Left ventricle myocardium inferior (tissue), 1 donor: ENCODE measurements at regions not wholly inside any gene's neighbourhood (a gene's known extent, or its start where the extent isn't known, plus 50 kb on each side); places are given as distances from the start of the nearest gene placed in this dataset.

Experiments
- DNase-seq: peaks from one replicate; pipeline ENCODE4 v3.0.0-alpha.2; 2020
- H3K27ac ChIP-seq: fragments of 200-600 bp; replicated peaks from 2 replicates; pipeline ENCODE4 v1.8.0; 2021
- H3K27me3 ChIP-seq: fragments of 200-600 bp; 2 replicates; pipeline ENCODE4 v1.8.0; 2021; ENCODE audit warnings: low read depth
- H3K36me3 ChIP-seq: fragments of 200-600 bp; 2 replicates; pipeline ENCODE4 v1.8.0; 2021
- H3K4me1 ChIP-seq: fragments of 200-600 bp; 2 replicates; pipeline ENCODE4 v1.8.0; 2021
- H3K4me3 ChIP-seq: fragments of 200-600 bp; 2 replicates; pipeline ENCODE4 v1.8.0; 2021; ENCODE audit warnings: mild to moderate bottlenecking, moderate library complexity
- H3K9me3 ChIP-seq: fragments of 200-600 bp; replicated peaks from 2 replicates; pipeline ENCODE4 v1.8.0; 2021
- intact Hi-C: fragments of 100-400 bp; cut with micrococcal nuclease; formaldehyde crosslinking; loops from one replicate; pipeline ENCODE4 v1.11.0; 2022
- TF ChIP-seq, protein P1 (sequence below): fragments of 200-600 bp; IDR thresholded peaks from 2 replicates; pipeline ENCODE4 v1.8.0; 2021; ENCODE audit warnings: antibody characterized with exemption, mild to moderate bottlenecking, borderline replicate concordance
- donor health status: DM: no; HTN: yes; CAD: no; lungs with severe emphysema.

DNA sequence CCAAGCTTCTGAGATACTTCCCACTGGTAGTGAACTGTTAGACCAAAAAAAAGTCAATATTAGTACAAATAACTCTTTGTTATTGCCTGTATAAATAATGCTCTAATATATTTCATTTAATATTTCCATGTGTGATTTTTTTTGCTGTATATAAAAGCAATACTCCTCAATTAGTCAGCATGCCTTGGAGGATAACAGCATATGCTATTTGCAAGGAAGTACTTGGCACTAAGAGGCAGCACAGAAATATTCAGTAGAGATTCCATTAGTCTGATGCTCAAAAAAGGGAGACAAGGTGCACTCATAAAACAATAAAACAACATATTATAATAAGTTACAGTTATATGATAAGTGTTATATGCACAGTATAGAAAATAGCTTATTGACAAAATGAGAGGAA is 296.6 kb upstream of the MPDZ start:
- Histone ChIP-seq H3K9me3 (no peaks in the 10 kb centered on the region), H3K27ac (peak overlapping the region; percentile 78), H3K4me1 (peaks cover 14% of the 10 kb centered on the region), H3K36me3 (no peaks in the 10 kb centered on the region), H3K27me3 (no peaks in the 10 kb centered on the region), H3K4me3 (no peak overlapping the region)
- DNase-seq = no peak
- TF ChIP-seq, protein P1, sequence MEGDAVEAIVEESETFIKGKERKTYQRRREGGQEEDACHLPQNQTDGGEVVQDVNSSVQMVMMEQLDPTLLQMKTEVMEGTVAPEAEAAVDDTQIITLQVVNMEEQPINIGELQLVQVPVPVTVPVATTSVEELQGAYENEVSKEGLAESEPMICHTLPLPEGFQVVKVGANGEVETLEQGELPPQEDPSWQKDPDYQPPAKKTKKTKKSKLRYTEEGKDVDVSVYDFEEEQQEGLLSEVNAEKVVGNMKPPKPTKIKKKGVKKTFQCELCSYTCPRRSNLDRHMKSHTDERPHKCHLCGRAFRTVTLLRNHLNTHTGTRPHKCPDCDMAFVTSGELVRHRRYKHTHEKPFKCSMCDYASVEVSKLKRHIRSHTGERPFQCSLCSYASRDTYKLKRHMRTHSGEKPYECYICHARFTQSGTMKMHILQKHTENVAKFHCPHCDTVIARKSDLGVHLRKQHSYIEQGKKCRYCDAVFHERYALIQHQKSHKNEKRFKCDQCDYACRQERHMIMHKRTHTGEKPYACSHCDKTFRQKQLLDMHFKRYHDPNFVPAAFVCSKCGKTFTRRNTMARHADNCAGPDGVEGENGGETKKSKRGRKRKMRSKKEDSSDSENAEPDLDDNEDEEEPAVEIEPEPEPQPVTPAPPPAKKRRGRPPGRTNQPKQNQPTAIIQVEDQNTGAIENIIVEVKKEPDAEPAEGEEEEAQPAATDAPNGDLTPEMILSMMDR = no peak
- intact Hi-C loops = no loop called here

DNA sequence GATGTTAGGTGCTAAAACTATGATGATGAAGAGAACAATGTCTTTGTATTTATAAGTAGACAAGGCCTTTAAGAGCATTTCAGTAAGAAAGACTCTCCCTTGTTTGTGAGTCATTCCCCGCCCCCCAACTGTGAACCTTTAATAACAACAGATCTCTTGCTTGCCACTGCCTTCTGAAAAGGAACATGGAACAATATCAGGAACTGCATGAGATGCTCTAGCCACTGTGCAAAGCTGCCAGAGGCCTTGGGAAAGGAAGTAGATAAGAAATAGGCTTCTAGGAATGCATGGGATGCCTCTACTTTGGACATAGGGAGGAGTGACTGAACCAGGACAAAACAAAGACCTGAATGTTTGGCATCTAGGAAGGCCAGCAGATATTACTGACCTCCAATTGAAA is 296.1 kb upstream of the MPDZ start:
- H3K27ac ChIP-seq = peak overlapping the region; percentile 78
- intact Hi-C loops = no loop called here

DNA sequence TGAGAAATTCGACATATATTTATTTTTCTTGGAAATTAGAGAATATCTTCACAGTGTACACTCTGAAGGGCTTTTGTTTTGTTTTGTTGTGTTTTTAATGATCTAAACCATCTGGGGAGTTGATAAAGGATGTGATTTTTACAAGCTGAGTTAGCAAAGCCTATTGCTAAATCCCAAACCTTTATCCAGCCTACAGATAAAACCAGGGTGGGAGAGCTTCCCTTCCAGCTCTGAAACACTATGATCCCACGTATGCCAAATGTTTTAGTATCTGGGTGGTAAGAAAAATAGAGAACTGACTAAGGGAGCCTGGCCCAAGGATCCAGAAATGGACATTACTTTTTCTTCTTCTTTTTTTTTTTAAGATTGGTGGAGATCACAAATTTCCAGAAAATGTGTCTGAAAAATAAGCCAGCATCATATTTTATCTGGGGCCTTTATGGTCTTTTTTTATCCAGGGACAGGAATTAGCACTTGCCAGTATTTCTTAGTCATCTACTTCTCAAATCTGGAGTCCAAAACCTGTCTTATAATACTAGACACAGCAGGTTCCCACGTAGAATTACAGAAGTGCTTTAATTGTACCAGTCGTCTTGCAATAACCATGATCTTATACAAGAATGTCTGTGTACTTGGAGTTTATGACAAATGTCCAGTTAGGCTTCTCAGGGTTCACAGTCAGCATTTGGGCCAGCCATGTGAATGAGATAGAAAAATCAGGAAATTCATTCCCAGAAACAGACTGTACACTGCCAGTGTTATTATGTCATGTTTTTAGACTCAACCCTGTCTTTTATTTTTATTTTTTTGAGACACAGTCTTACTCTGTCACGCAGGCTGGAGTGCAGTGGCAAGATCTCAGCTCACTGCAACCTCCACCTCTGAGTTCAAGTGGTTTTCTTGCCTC is 290.8 kb upstream of the MPDZ start:
- intact Hi-C loops = no loop called here
- Histone ChIP-seq H3K4me3 (no peak overlapping the region), H3K4me1 (peaks cover 51% of the 10 kb centered on the region), H3K36me3 (no peaks in the 10 kb centered on the region), H3K27me3 (no peaks in the 10 kb centered on the region), H3K9me3 (no peaks in the 10 kb centered on the region), H3K27ac (peak overlapping the region; percentile 92)
- TF ChIP-seq, protein P1 = no peak
- DNase-seq = no peak

More for the DNA sequence above, 296.1 kb upstream of the MPDZ start:
- TF ChIP-seq, protein P1 = no peak
- Histone ChIP-seq H3K36me3 (no peaks in the 10 kb centered on the region), H3K9me3 (no peaks in the 10 kb centered on the region), H3K4me1 (peaks cover 19% of the 10 kb centered on the region), H3K27me3 (no peaks in the 10 kb centered on the region), H3K4me3 (no peak overlapping the region)
- DNase-seq = no peak

DNA sequence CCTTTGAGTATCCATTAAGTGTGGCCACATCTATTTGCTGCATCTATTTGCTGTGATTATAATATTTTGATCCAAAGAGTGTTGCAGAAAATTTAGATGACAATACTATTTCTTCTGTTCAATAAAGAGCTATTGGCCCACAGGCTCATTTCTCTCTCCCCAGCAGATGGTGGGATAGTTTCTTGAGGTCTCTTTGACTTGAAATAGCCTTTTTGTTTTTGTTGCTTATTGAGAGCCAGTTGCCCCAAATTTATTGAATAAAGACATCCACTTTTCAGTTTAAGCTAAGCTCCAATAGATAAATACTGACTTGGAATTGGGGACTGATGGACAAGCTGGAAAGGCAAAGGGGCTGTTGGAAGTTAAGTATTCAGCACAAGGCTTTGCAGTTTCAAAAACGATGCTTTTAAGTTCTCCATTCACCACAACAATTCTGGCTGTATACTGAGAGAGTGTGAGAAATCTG is 290.1 kb upstream of the MPDZ start:
- no peaks in the 10 kb centered on the region for H3K9me3 ChIP-seq
- peak overlapping the region; percentile 92 for H3K27ac ChIP-seq
- intact Hi-C loops = no loop called here
- TF ChIP-seq, protein P1 = no peak
- peaks cover 49% of the 10 kb centered on the region for H3K4me1 ChIP-seq
- no peaks in the 10 kb centered on the region for H3K36me3 ChIP-seq
- no peaks in the 10 kb centered on the region for H3K27me3 ChIP-seq
- DNase-seq = no peak
- H3K4me3 ChIP-seq = peak overlapping the region; percentile 53

DNA sequence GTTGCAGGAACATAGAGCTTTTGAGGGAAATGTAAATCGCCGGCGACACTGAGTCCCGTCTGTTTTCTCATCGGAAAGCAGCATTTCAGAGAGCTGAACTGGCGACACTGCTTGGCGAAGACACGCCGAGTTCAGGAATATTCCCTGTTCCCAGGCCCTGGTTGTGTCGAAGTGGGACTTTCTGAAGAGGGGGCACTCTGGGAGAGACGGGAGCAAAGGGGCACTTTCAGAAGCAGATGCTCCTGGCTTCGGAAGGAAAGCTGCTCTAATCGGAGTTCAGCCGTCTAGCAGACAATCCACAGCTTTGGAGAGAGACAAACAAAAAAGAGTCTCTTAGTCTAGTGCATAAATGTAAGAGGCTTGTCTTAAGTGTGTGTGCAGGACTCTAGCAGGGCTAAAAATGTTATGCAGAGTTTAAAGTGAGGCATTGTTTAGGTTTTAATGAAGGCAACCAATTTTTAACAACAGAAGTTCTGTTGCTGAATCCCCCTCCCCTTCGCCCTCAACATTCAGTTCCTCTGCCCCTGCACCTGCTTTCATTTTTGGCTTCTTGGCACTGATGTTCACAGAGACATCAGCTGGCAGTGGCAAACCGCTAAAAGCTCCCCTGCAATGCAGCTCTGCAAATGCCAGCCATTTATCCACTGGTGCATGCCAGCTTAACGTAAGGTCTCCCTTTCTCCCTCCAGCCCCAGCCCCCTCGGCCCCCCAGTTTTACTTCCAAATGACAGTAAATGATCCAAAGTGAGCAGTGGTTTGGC is 289.5 kb upstream of the MPDZ start:
- H3K36me3 ChIP-seq = no peaks in the 10 kb centered on the region
- H3K4me3 ChIP-seq = peak overlapping the region; percentile 53
- no peaks in the 10 kb centered on the region for H3K9me3 ChIP-seq
- TF ChIP-seq, protein P1 = no peak
- DNase-seq = peak; percentile 17
- no peaks in the 10 kb centered on the region for H3K27me3 ChIP-seq
- intact Hi-C loops = no loop called here
- H3K4me1 ChIP-seq = peaks cover 49% of the 10 kb centered on the region
- H3K27ac ChIP-seq = peak overlapping the region; percentile 92
